ENCODE measurements at regions not wholly inside any gene's neighbourhood (a gene's known extent, or its start where the extent isn't known, plus 50 kb on each side); places are given as distances from the start of the nearest gene placed in this dataset. TPM values are rescaled to one million over a fixed set of nuclear protein-coding genes. Genes with fewer than 3 reads are reported as not detected.

- no peaks in the 10 kb centered on the region for H3K9me3 ChIP-seq
- peaks cover 39 to 42% of the 10 kb centered on the region in 2 donors for H3K4me1 ChIP-seq
- H3K36me3 ChIP-seq = no peaks in the 10 kb centered on the region
- no peak overlapping the region for H3K4me3 ChIP-seq (replicated peaks in 1 of 3)
- H3K27me3 ChIP-seq = no peaks in the 10 kb centered on the region
- TF ChIP-seq POLR2A (IDR thresholded peaks at IDR 0.05) = no peak
- no peak for TF ChIP-seq CTCF (IDR thresholded peaks at IDR 0.05)
- peak overlapping the region; percentile 91 to 99 (median 96) for H3K27ac ChIP-seq
- WGBS, 2 donors = 100% methylated on average over 1 of the region's 1 CpG
- DNase-seq = peak; percentile 29 to 33
- intact Hi-C loops (cut with DNase I) = no loop called here
These were observed 54.0 kb upstream of the ZMIZ1 start for GRCh38 chr10:79014796-79015195.

- DNase-seq = no peak
These were observed 50.8 kb upstream of the ZMIZ1 start for GRCh38 chr10:79017882-79018520.

GRCh38 chr10:79018521-79019011 is 50.2 kb upstream of the ZMIZ1 start:
- Histone ChIP-seq H3K27ac (no peak overlapping the region), H3K9me3 (no peaks in the 10 kb centered on the region), H3K36me3 (no peaks in the 10 kb centered on the region), H3K4me3 (replicated peaks in 1 of 3) (no peak overlapping the region), H3K27me3 (no peaks in the 10 kb centered on the region), H3K4me1 (peaks cover 24 to 27% of the 10 kb centered on the region in 2 donors)
- 79 to 98% methylated on average over 4 to 5 of the region's 5 CpGs for WGBS, 2 donors
- no peak for DNase-seq
- TF ChIP-seq CTCF (IDR thresholded peaks at IDR 0.05) (no peak), POLR2A (IDR thresholded peaks at IDR 0.05) (no peak)
- intact Hi-C loops (cut with DNase I) = no loop called here

More at GRCh38 chr10:79017882-79018520, 50.8 kb upstream of the ZMIZ1 start:
- Histone ChIP-seq H3K4me3 (replicated peaks in 1 of 3) (no peak overlapping the region), H3K9me3 (no peaks in the 10 kb centered on the region), H3K27ac (no peak overlapping the region), H3K27me3 (no peaks in the 10 kb centered on the region), H3K36me3 (no peaks in the 10 kb centered on the region), H3K4me1 (peaks cover 23 to 30% of the 10 kb centered on the region in 2 donors)
- 90 to 94% methylated on average over 4 of the region's 4 CpGs for WGBS, 2 donors
- intact Hi-C loops (cut with DNase I) = no loop called here
- TF ChIP-seq POLR2A (IDR thresholded peaks at IDR 0.05) = no peak
- no peak for TF ChIP-seq CTCF (IDR thresholded peaks at IDR 0.05)

Small RNA genes in the stretch of these regions (small RNA-seq; reads per million reads assigned to genes)
- gene RF00056 = not detected

Data from thyroid gland (tissue), 4 donors.